G401 (cell line): ENCODE measurements at regions not wholly inside any gene's neighbourhood (a gene's known extent, or its start where the extent isn't known, plus 50 kb on each side); places are given as distances from the start of the nearest gene placed in this dataset.
"Not testable (repeated sequence)": the region's sequence is repeated elsewhere in the genome, so short reads cannot be mapped to it uniquely, and the experiment has no call there.

Experiments
- DNase-seq: peaks from one replicate; pipeline ENCODE4 v3.0.0-alpha.2; 2015; ENCODE audit warnings: low spot score
- in situ Hi-C: cut with HindIII; loops from 2 replicates; pipeline ENCODE4 v1.10.0; 2016; ENCODE audit warnings: low sequenced_read_pairs, mixed read lengths

DNA sequence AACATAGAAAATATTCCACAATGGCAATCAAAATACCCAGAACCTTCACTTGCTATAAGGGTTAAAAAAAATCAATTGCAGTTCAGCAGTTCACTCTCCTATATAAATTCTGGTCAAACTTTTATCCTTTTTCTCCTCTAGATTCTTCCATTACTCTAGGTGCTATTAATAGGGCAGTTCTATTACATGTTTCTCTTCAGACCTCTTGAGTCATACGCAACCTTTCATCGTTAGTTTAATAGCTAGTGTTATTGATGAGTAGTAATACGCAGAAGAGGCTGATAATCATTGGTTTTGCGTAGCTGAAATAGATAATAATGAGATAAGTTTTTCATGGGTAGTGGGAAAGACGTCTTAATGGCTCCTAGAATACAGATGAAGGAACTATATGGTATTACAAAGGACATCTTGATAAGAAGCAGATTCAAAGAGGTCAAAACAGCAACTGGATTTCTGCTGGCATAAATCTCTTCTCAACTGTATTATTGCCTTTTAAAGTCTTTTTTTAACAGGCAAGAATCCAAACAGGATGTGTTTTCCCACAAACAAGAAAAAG lies 118.3 kb upstream of the STARD13 start:
- no peak for DNase-seq
- in situ Hi-C loops, result no loop called here

DNA sequence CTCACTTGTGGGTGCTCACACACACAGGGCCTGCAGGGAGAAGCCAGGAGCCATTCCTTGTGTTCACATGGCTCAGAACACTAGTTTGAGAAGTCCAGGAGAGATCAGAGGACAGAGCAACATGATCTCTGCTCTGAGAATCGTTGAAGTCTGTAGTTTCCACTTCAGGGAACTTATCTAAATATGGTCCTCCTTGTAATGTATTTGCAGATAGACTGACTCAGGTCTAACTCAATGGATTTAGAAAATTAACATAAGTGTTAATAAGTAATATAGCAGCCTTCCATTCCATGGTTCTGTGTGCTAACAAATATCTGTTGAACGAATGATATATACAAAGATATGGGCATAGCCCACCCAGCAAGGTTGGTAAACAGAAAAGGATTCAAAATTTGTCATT lies 119.8 kb upstream of the STARD13 start:
- DNase-seq, result no peak
- in situ Hi-C loops, result no loop called here

DNA sequence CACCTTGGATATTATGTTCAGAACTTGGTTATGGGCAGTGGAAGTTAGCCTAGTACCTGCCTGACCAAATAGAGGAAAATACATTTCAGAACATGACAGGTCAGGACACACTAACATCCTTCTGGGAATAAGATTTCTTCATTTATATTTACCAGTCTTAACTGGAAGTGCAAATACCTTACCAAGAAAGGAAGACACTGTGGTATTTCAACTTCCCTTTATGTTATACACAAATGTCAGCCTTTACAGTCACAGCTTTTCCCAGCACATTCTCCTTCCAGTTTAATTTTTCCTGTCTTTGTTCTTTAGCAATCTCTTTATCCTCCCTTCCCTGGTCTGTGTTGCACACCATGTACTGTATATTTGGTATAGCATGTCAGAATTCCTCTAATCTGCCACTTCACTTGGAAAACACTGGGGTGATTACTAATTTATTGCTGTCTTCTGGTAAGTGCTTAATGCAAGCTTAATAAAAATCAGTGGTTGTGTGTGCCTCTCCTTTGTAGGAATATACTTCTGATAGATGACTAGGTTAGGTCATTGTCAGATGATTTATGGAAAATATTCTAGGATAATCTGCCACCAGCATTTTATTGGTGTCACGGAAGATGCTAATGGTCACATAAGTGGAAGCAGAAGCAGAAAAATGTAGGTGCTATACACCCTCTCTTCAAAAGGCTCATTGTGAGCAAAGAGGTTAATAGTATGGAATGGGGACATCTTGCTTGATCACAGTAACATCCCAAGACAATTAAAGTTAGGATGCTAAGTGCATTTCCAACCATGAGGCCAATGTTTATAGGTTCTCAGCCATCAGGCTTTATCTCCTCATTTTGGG lies 124.3 kb upstream of the STARD13 start:
- in situ Hi-C loops, result no loop called here
- no peak for DNase-seq

- no peak for DNase-seq
- in situ Hi-C loops, result no loop called here
Observed at GRCh38 chr13:33410619-33411018, 125.1 kb upstream of the STARD13 start.

DNA sequence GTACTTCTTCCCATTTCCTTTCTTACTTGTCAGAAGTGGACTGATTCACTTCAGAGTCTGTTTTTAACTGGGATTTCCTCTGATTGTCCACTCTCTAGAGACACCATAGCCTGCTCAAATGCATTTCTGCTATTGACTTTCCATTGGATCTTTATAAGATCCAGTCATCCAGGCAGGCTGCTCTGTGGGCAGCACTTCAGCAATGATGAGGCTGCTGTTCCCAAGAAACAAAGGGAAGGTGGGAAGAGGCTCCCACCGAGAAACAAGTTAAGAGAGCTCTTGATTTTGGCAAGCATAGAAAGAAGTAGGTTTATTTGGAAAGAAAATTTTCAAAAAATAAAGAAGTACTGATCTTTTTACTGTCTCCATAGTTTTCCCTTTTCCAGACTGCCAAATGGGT lies 125.8 kb upstream of the STARD13 start:
- no peak for DNase-seq
- in situ Hi-C loops, result no loop called here

GRCh38 chr13:33415822-33416221 lies 130.3 kb upstream of the STARD13 start:
- in situ Hi-C loops, result no loop called here
- no peak for DNase-seq

- DNase-seq, in situ Hi-C loops: not testable (repeated sequence)
Observed at GRCh38 chr13:33418224-33418953, 132.8 kb upstream of the STARD13 start.

GRCh38 chr13:33420117-33420516 lies 134.6 kb upstream of the STARD13 start:
- in situ Hi-C loops, DNase-seq: not testable (repeated sequence)

- DNase-seq, result no peak
- in situ Hi-C loops, result no loop called here
Observed at GRCh38 chr13:33426131-33426530, 140.6 kb upstream of the STARD13 start.

GRCh38 chr13:33433316-33433715 lies 147.8 kb upstream of the STARD13 start:
- DNase-seq, result no peak
- in situ Hi-C loops, result no loop called here

GRCh38 chr13:33434676-33435075 lies 149.1 kb upstream of the STARD13 start:
- DNase-seq, result no peak
- in situ Hi-C loops, result no loop called here

GRCh38 chr13:33435207-33435606 lies 149.7 kb upstream of the STARD13 start:
- no peak for DNase-seq
- in situ Hi-C loops, result no loop called here

GRCh38 chr13:33438918-33439317 lies 153.4 kb upstream of the STARD13 start:
- DNase-seq, result no peak
- in situ Hi-C loops, result no loop called here

- in situ Hi-C loops, result no loop called here
- DNase-seq, result no peak
Observed at GRCh38 chr13:33441015-33441414, 155.5 kb upstream of the STARD13 start.

DNA sequence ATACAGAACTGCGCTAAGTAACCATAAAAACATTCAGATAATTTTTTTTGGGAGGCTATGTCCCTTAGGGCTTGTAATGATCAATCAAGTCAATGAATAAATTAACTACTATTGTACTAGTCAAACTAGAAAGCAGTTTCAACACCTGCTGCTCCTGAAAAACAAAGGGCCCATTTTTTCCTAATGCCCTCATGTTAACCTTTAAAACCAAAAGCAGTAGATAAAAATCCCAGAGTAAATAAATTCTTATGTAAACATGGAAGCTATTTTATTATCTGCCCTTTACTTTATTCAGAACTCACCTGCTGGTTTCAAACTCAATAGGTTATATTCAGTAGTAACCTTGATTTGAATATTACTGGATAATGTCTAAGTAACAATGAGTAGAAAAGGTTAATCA lies 159.5 kb upstream of the STARD13 start:
- DNase-seq, result no peak
- in situ Hi-C loops, result no loop called here

GRCh38 chr13:33445476-33445875 lies 159.9 kb upstream of the STARD13 start:
- in situ Hi-C loops, result no loop called here
- DNase-seq, result no peak

- in situ Hi-C loops, result no loop called here
- DNase-seq, result no peak
Observed at GRCh38 chr13:33446821-33447725, 161.5 kb upstream of the STARD13 start.

DNA sequence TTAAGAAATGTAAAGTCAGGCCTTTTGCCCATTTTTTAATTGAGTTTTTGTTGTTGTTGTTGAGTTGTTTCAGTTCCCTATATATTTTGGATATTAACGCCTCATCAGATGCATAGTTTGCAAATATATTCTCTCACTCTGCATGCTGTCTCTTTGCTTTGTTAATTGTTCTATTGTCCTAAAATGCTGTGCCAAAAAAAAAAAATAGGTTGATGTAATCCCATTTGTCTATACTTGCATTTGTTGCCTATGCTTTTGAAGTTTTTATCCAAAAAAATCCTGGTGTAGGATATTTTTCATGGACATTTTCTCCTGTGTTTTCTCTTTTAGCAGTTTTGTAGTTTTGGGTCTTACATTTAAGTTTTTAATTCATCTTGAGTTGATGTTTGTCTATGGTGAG lies 163.3 kb upstream of the STARD13 start:
- in situ Hi-C loops, result no loop called here
- DNase-seq, result no peak

GRCh38 chr13:33450956-33451709 lies 165.6 kb upstream of the STARD13 start:
- DNase-seq, result no peak
- in situ Hi-C loops, result no loop called here
